ENCODE measurements at regions not wholly inside any gene's neighbourhood (a gene's known extent, or its start where the extent isn't known, plus 50 kb on each side); places are given as distances from the start of the nearest gene placed in this dataset.
A peak's percentile ranks its signal among the peaks of the same experiment; 100 is the strongest.
"Not testable (repeated sequence)": the region's sequence is repeated elsewhere in the genome, so short reads cannot be mapped to it uniquely, and the experiment has no call there.

- no peak for DNase-seq
Observed at GRCh38 chr11:114949614-114950351, 271.5 kb downstream of the NXPE2 start.

GRCh38 chr11:114953039-114953438 lies 274.7 kb downstream of the NXPE2 start:
- DNase-seq, result peak; percentile 39

- no peak for DNase-seq
Observed at GRCh38 chr11:114955923-114956322, 277.6 kb downstream of the NXPE2 start.

GRCh38 chr11:114956566-114956965 lies 278.2 kb downstream of the NXPE2 start:
- no peak for DNase-seq

GRCh38 chr11:114959953-114960505 lies 281.7 kb downstream of the NXPE2 start:
- DNase-seq, result no peak

GRCh38 chr11:114960819-114961218 lies 282.5 kb downstream of the NXPE2 start:
- not testable (repeated sequence) for DNase-seq

GRCh38 chr11:114964676-114965214 lies 286.4 kb downstream of the NXPE2 start:
- no peak for DNase-seq

- no peak for DNase-seq
Observed at GRCh38 chr11:114970927-114971645, 292.8 kb downstream of the NXPE2 start.

GRCh38 chr11:114972105-114972504 lies 293.8 kb downstream of the NXPE2 start:
- no peak for DNase-seq

- DNase-seq, result peak; percentile 52
Observed at GRCh38 chr11:114977651-114978050, 299.3 kb downstream of the NXPE2 start.

GRCh38 chr11:114982141-114982540 lies 303.8 kb downstream of the NXPE2 start:
- no peak for DNase-seq

GRCh38 chr11:114984611-114985163 lies 306.4 kb downstream of the NXPE2 start:
- no peak for DNase-seq

- no peak for DNase-seq
Observed at GRCh38 chr11:114986365-114986764, 308.0 kb downstream of the NXPE2 start.

GRCh38 chr11:114987186-114987760 lies 308.9 kb downstream of the NXPE2 start:
- no peak for DNase-seq

GRCh38 chr11:114988644-114989043 lies 310.3 kb downstream of the NXPE2 start:
- DNase-seq, result no peak

- no peak for DNase-seq
Observed at GRCh38 chr11:114989536-114989935, 311.2 kb downstream of the NXPE2 start.

GRCh38 chr11:115005663-115006062 lies 327.3 kb downstream of the NXPE2 start:
- DNase-seq, result no peak

GRCh38 chr11:115007851-115008250 lies 329.5 kb downstream of the NXPE2 start:
- DNase-seq, result no peak

- no peak for DNase-seq
Observed at GRCh38 chr11:115008799-115009198, 330.5 kb downstream of the NXPE2 start.

- DNase-seq, result no peak
Observed at GRCh38 chr11:115017529-115017928, 339.2 kb downstream of the NXPE2 start.

GRCh38 chr11:115030166-115030565 lies 351.8 kb downstream of the NXPE2 start:
- no peak for DNase-seq

GRCh38 chr11:115036406-115037180 lies 358.3 kb downstream of the NXPE2 start:
- DNase-seq, result no peak

Data from eye (tissue), 1 donor.